Lung (tissue), 11 donors: ENCODE measurements at regions not wholly inside any gene's neighbourhood (a gene's known extent, or its start where the extent isn't known, plus 50 kb on each side); places are given as distances from the start of the nearest gene placed in this dataset.

ENCODE experiments used
- ATAC-seq: fragments of 200-7000 bp; cut with Tn5 transposase; one replicate; pipeline ENCODE4 v1.9.1; 2020; ENCODE audit warnings: moderate number of reproducible peaks; ENCODE audit not compliant: insufficient read depth, low FRiP score
- DNase-seq, 3 donors: peaks; one replicate each; pipeline ENCODE4 v3.0.0-alpha.2; 2013 to 2017
- H3K27ac ChIP-seq, 2 donors: one replicate each; pipeline ENCODE4 v1.5.1; 2013; ENCODE audit warnings: mild to moderate bottlenecking in 2 of 2, moderate library complexity in 2 of 2, control low read depth in 1 of 2, inconsistent platforms in 1 of 2, low read depth in 1 of 2, low read length in 1 of 2
- H3K27me3 ChIP-seq, 3 donors: one replicate each; pipeline ENCODE4 v1.5.1; 2013; ENCODE audit warnings: low read length in 2 of 3; ENCODE audit not compliant: control insufficient read depth in 3 of 3, insufficient read depth in 3 of 3
- H3K36me3 ChIP-seq, 4 donors: one replicate each; pipeline ENCODE4 v1.5.1; 2013; ENCODE audit warnings: low read length in 4 of 4, mild to moderate bottlenecking in 1 of 4, moderate library complexity in 1 of 4; ENCODE audit not compliant: control insufficient read depth in 4 of 4, insufficient read depth in 4 of 4
- H3K4me1 ChIP-seq, 5 donors: one replicate each; pipeline ENCODE4 v1.5.1; 2013; ENCODE audit warnings: low read length in 5 of 5, mild to moderate bottlenecking in 2 of 5, moderate library complexity in 1 of 5; ENCODE audit not compliant: control insufficient read depth in 5 of 5, insufficient read depth in 5 of 5
- H3K4me3 ChIP-seq: one replicate; pipeline ENCODE4 v1.5.1; 2013; ENCODE audit warnings: mild to moderate bottlenecking, control low read depth, moderate library complexity
- H3K9ac ChIP-seq, 2 donors: one replicate each; pipeline ENCODE4 v1.5.1; 2013; ENCODE audit warnings: low read length in 2 of 2, control low read depth in 1 of 2; ENCODE audit not compliant: insufficient read depth in 1 of 2
- H3K9me3 ChIP-seq, 4 donors: one replicate each; pipeline ENCODE4 v1.5.1; 2013; ENCODE audit warnings: low read length in 3 of 4, mild to moderate bottlenecking in 1 of 4, moderate library complexity in 1 of 4; ENCODE audit not compliant: control insufficient read depth in 4 of 4, insufficient read depth in 3 of 4
- CTCF ChIP-seq: IDR thresholded peaks from 2 replicates; pipeline ENCODE4 v1.5.1; 2012; ENCODE audit warnings: mild to moderate bottlenecking; ENCODE audit errors: control extremely low read depth, extremely low read depth
- WGBS, 2 donors: extraction: QIAGEN DNeasy Blood & Tissue Kit; methylation state at CpG; one replicate each; pipeline ENCODE4 v1.1.7; 2013; 5-methylcytosine and 5-hydroxymethylcytosine counted together
- donor health status: control.
- donor health status: control.
- donor health status: Bipolar disorder and iron deficiency.
- donor health status: healthy.
- donor health status: DM: yes; HTN: yes; CAD: no.

GRCh38 chr14:104502060-104502459 lies 77.5 kb upstream of the C14orf180 start:
- 91 to 94% methylated on average over 1 of the region's 1 CpG for WGBS, 2 donors
- no peak for ATAC-seq

GRCh38 chr14:104503691-104504090 lies 75.9 kb upstream of the C14orf180 start:
- ATAC-seq (no peak), DNase-seq (no peak)
- Histone ChIP-seq H3K36me3 (no peaks in the 10 kb centered on the region), H3K4me1 (no peaks in the 10 kb centered on the region), H3K4me3 (no peak overlapping the region), H3K9ac (no peak overlapping the region), H3K27me3 (no peaks in the 10 kb centered on the region), H3K27ac (no peak overlapping the region), H3K9me3 (peaks cover 0 to 28% (median 3%) of the 10 kb centered on the region in 4 donors)
- WGBS, 2 donors, result 72 to 73% methylated on average over 6 of the region's 6 CpGs
- TF ChIP-seq CTCF, result no peak

More at GRCh38 chr14:104502060-104502459, 77.5 kb upstream of the C14orf180 start:
- Histone ChIP-seq H3K36me3 (no peaks in the 10 kb centered on the region), H3K4me3 (no peak overlapping the region), H3K9me3 (peaks cover 0 to 24% (median 3%) of the 10 kb centered on the region in 4 donors), H3K4me1 (no peaks in the 10 kb centered on the region), H3K27ac (no peak overlapping the region), H3K27me3 (no peaks in the 10 kb centered on the region), H3K9ac (no peak overlapping the region)
- no peak for TF ChIP-seq CTCF
- DNase-seq, result no peak

GRCh38 chr14:104504172-104504735 lies 75.3 kb upstream of the C14orf180 start:
- no peak for ATAC-seq
- WGBS, 2 donors, result 85 to 86% methylated on average over 7 of the region's 7 CpGs
- no peak for DNase-seq

More at GRCh38 chr14:104504172-104504735, 75.3 kb upstream of the C14orf180 start:
- no peak for TF ChIP-seq CTCF
- no peaks in the 10 kb centered on the region for H3K4me1 ChIP-seq
- no peak overlapping the region for H3K4me3 ChIP-seq
- no peaks in the 10 kb centered on the region for H3K36me3 ChIP-seq
- H3K27me3 ChIP-seq, result no peaks in the 10 kb centered on the region
- no peak overlapping the region for H3K27ac ChIP-seq
- peaks cover 0 to 27% (median 3%) of the 10 kb centered on the region in 4 donors for H3K9me3 ChIP-seq
- H3K9ac ChIP-seq, result no peak overlapping the region
